ENCODE measurements at regions not wholly inside any gene's neighbourhood (a gene's known extent, or its start where the extent isn't known, plus 50 kb on each side); places are given as distances from the start of the nearest gene placed in this dataset.

- TF ChIP-seq CTCF (IDR thresholded peaks at IDR 0.05; ENCODE audit: unreplicated experiment) = no peak
- H3K4me3 Mint-ChIP-seq (ENCODE audit: low read depth, unreplicated experiment) = no peak overlapping the region
- no peak overlapping the region for H3K27ac Mint-ChIP-seq (ENCODE audit: unreplicated experiment)
- DNase-seq = no peak
- no TSS peak for BruUV-seq (replicated peaks)
- CTCF ChIA-PET = interaction anchor here (0.7 kb wide), 1 partner anchor 651 kb away, joined by 3 read pairs; no protein-coding TSS in a partner anchor
- intact Hi-C loops (cut with micrococcal nuclease; ENCODE audit: unreplicated experiment) = no loop called here
- no peaks in the 10 kb centered on the region for H3K4me1 Mint-ChIP-seq (ENCODE audit: low read depth, unreplicated experiment)
- peaks cover 12% of the 10 kb centered on the region for H3K9me3 Mint-ChIP-seq (ENCODE audit: low read depth, unreplicated experiment)
- no peaks in the 10 kb centered on the region for H3K27me3 Mint-ChIP-seq (ENCODE audit: unreplicated experiment)
- no peaks in the 10 kb centered on the region for H3K36me3 Mint-ChIP-seq (ENCODE audit: insufficient read depth, unreplicated experiment)
Measured at GRCh38 chr17:14407541-14407940, 106.7 kb downstream of the HS3ST3B1 start.

DNA sequence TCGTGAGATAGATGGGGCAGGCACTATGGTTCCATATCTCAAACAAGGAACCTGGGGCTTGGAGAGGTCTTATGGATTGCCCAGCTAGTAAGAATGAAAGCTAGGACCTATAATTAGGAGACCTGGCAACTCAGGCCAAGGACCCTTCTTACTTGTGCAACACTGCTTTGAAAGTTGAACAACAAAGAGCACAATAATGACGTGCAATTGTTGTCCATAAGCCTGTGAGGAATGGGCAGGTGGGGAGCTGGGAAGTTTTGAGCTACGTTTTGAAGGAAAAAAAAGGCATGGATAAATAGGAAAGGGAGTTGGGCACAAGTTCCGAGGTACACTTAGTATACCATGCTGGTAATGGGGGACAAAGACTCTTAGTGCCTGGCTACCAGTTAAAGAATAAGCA lies 104.3 kb downstream of the HS3ST3B1 start:
- BruUV-seq (replicated peaks) = no TSS peak
- no peak for DNase-seq
- CTCF ChIA-PET = interaction anchor here (0.7 kb wide), 1 partner anchor 10 kb away, joined by 3 read pairs; no protein-coding TSS in a partner anchor
- Mint-ChIP-seq H3K27ac (ENCODE audit: unreplicated experiment) (no peak overlapping the region), H3K36me3 (ENCODE audit: insufficient read depth, unreplicated experiment) (no peaks in the 10 kb centered on the region), H3K4me3 (ENCODE audit: low read depth, unreplicated experiment) (no peak overlapping the region), H3K9me3 (ENCODE audit: low read depth, unreplicated experiment) (peaks cover 12% of the 10 kb centered on the region), H3K4me1 (ENCODE audit: low read depth, unreplicated experiment) (no peaks in the 10 kb centered on the region), H3K27me3 (ENCODE audit: unreplicated experiment) (no peaks in the 10 kb centered on the region)
- intact Hi-C loops (cut with micrococcal nuclease; ENCODE audit: unreplicated experiment) = no loop called here
- TF ChIP-seq CTCF (IDR thresholded peaks at IDR 0.05; ENCODE audit: unreplicated experiment) = no peak

All from Calu3 (cell line).